ENCODE measurements at regions not wholly inside any gene's neighbourhood (a gene's known extent, or its start where the extent isn't known, plus 50 kb on each side); places are given as distances from the start of the nearest gene placed in this dataset.

GRCh38 chr14:100674428-100674827, 52.3 kb upstream of the DLK1 start:
- no peak overlapping the region for H3K9ac ChIP-seq
- no peak for TF ChIP-seq CTCF (conservative IDR thresholded peaks at IDR 0.05; ENCODE audit: low read depth, low read length)
- H3K27ac ChIP-seq: no peak overlapping the region

DNA sequence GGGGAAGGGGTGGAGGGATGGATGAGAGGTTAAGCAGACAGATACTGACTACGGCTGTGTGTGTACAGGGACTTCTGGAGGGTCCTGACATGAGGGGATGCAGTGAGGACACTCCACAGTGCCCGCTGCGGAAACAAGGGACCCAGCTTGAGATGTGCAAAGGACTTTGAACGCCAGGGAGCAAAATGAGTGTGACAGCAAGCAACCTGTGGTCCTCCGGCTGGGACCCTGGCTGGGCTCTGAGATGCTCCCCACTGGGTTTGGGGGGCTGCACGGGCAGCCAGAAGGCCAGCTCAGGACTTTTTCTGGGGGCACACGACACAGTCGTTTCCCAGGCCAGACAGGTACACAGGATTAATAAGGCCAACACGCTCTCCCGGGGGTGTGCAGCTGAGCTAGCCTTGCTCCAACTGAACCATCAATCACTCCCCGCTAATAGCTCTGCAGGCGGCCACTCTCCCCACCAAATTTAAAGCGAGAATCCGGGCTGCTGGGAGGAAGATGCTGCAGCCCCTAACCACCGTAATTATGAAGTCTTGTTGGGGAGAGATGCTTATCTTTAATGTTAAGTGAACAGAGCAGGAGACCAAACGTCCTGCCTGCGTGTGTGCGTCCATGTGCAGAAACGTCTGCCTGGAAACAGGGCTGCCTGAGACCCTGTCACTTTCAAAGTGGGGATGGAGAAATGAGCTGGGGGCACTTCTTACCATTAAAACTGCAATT, 51.6 kb upstream of the DLK1 start:
- no peaks in the 10 kb centered on the region for H3K36me3 ChIP-seq (ENCODE audit: insufficient read depth)
- H3K9ac ChIP-seq: no peak overlapping the region
- H2AFZ ChIP-seq (ENCODE audit: low read depth): no peak overlapping the region
- H3K4me2 ChIP-seq: no peak overlapping the region
- H3K4me1 ChIP-seq (ENCODE audit: low read depth, poor library complexity, severe bottlenecking): no peaks in the 10 kb centered on the region
- H3K79me2 ChIP-seq (ENCODE audit: insufficient read depth, low read depth): no peaks in the 10 kb centered on the region
- H4K20me1 ChIP-seq (ENCODE audit: insufficient read depth): no peaks in the 10 kb centered on the region
- no peak for TF ChIP-seq CTCF (conservative IDR thresholded peaks at IDR 0.05; ENCODE audit: low read depth, low read length)
- H3K27me3 ChIP-seq (ENCODE audit: insufficient read depth, low read depth): peaks cover 69% of the 10 kb centered on the region
- H3K27ac ChIP-seq: no peak overlapping the region
- H3K4me3 ChIP-seq (IDR thresholded peaks at IDR 0.05; ENCODE audit: insufficient read depth, low read depth, low read length): no peak overlapping the region

More at GRCh38 chr14:100674428-100674827, 52.3 kb upstream of the DLK1 start:
- no peaks in the 10 kb centered on the region for H3K79me2 ChIP-seq (ENCODE audit: insufficient read depth, low read depth)
- no peaks in the 10 kb centered on the region for H3K36me3 ChIP-seq (ENCODE audit: insufficient read depth)
- peaks cover 76% of the 10 kb centered on the region for H3K27me3 ChIP-seq (ENCODE audit: insufficient read depth, low read depth)
- H3K4me3 ChIP-seq (IDR thresholded peaks at IDR 0.05; ENCODE audit: insufficient read depth, low read depth, low read length): no peak overlapping the region
- H3K4me2 ChIP-seq: no peak overlapping the region
- H2AFZ ChIP-seq (ENCODE audit: low read depth): no peak overlapping the region
- no peaks in the 10 kb centered on the region for H4K20me1 ChIP-seq (ENCODE audit: insufficient read depth)
- H3K4me1 ChIP-seq (ENCODE audit: low read depth, poor library complexity, severe bottlenecking): no peaks in the 10 kb centered on the region

DNA sequence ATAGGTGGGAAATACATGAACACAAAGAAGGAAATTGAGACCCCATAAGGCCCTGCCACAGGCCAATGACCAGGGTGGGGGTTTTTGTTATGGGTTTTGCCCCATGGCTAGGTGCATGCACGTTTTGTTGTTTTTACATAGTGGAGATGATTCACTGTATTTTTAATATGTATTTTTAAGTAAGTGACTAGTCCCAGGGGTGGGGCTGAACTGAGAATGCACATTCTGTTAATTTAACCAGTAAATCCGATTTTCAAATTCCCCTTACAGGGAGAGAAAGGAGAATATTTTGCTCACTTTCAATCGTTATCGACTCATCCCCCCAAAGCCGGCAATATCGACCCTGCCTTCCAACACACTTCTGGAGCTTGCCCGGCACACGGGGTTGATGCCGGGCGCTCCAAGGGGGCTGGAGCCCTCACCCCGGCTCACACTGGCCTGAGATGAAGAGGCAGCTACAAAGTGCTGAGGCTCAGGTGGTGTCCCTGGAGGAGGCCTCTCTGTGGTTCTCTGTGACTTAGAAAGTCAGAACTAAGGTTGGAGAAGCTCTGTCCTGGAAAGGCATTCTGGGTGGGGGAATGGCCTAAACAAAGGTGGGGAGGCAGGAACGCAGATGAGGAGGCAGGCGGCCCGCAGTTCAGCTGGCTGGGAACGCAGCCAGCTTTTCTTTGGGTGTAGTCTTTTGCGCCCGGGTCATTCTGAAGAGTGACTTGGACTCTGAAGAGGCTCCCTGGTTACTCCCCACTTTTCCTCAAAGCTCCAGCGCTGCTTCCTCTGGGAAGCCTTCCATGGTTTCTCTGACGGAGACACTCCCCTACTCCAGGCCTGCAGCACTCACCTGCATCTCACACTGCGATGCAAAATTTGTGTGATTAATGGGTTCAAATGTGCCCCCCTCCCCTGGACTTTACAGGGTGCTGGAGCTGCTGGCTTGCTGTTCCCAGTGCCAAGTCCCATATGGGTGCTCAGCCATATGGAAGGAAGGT, 50.7 kb upstream of the DLK1 start:
- Histone ChIP-seq H4K20me1 (ENCODE audit: insufficient read depth) (no peaks in the 10 kb centered on the region), H3K27me3 (ENCODE audit: insufficient read depth, low read depth) (peaks cover 61% of the 10 kb centered on the region), H3K4me3 (IDR thresholded peaks at IDR 0.05; ENCODE audit: insufficient read depth, low read depth, low read length) (no peak overlapping the region), H3K36me3 (ENCODE audit: insufficient read depth) (no peaks in the 10 kb centered on the region), H3K4me1 (ENCODE audit: low read depth, poor library complexity, severe bottlenecking) (no peaks in the 10 kb centered on the region), H3K27ac (no peak overlapping the region), H3K79me2 (ENCODE audit: insufficient read depth, low read depth) (no peaks in the 10 kb centered on the region), H3K4me2 (no peak overlapping the region), H3K9ac (no peak overlapping the region), H2AFZ (ENCODE audit: low read depth) (no peak overlapping the region)
- no peak for TF ChIP-seq CTCF (conservative IDR thresholded peaks at IDR 0.05; ENCODE audit: low read depth, low read length)
